SK-N-DZ (cell line): ENCODE measurements at regions not wholly inside any gene's neighbourhood (a gene's known extent, or its start where the extent isn't known, plus 50 kb on each side); places are given as distances from the start of the nearest gene placed in this dataset.
"Not testable (repeated sequence)": the region's sequence is repeated elsewhere in the genome, so short reads cannot be mapped to it uniquely, and the experiment has no call there.

Experiments used
- DNase-seq: peaks from one replicate; pipeline ENCODE4 v3.0.0-alpha.2; 2015; ENCODE audit warnings: low spot score

DNA sequence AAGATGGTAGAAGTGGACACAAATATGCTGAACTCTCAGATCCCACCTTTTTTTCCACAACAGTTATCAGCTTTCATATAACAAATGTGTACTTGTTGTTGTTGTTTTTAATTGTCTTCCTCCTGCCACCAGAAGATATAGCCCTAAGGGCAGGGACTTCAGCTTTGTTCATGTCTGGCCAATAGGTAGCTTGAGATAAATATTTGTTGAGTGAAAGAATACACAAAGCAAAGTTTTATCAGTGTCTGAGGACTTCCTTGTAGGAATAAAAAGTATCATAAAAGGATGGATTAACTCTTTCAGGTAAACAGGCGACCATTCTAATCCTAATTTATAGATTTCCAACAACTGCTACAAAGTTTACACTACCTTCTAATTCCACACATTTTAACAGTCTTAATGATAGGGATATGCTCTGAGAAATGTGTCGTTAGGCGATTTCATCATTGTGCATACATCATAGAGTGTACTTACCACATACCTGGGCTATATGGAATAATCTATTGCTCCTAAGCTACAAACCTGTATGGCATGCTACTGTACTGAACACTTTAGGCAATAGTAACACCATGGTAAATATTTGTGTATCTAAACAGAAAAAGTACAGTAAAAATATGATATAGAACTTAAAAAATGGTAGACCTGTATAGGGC lies 186.1 kb downstream of the ATOH1 start:
- no peak for DNase-seq

DNA sequence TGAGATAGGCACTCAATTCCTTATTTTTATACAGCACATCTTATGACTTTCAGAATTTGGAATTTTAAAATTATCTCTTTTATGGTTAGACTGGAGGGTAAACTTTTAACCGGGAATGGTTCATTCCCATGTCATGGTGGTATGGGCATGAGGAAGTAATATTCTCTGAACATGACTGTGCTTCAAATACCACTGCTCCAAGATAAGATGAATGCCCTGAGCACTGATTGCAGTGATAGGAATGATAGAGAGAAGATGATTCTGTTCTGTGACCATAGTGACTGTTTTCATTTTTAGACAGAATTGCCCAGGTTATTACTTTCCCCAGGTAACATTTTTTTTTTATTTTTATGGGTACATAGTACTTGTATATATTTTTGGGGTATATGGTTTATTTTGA lies 187.4 kb downstream of the ATOH1 start:
- no peak for DNase-seq

DNA sequence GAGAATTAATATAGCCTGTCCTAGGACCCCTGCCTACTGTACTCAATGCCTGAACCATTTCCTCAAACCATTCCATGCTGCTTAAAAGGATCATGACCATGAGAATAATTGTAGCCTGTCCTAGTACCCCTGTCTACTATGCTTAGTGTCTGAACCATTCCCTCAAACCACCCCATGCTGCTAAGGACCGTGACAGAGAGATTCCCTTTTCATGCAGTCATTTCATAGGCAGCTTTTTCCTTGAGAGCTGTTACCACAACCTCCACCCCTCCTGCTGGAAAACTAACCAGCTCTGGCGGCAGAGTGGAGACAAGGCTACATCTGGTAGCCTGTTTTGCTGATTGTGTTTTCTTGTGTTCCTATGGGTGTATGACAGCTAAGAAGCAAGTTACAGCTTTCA lies 174.9 kb upstream of the SMARCAD1 start:
- peak; percentile 47 for DNase-seq

DNA sequence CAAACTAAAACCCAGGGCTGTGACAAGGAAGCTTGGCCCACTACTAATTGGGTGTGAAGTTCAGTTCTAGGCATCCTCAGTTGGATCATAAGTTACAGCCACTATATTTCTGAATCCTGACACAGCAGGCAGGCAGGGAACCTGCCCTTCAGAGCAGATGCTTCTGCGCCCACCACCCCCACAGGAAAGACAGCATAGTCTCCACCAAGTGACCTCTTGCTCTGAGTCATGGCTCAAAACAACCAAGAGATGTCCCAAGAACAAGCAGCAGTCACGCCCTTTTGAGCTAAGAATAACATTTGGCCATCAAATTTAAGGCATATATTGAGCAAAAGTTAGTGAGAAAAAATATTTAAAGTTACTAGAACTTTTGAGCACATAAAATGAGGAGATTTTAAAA lies 170.7 kb upstream of the SMARCAD1 start:
- DNase-seq, result peak; percentile 8

DNA sequence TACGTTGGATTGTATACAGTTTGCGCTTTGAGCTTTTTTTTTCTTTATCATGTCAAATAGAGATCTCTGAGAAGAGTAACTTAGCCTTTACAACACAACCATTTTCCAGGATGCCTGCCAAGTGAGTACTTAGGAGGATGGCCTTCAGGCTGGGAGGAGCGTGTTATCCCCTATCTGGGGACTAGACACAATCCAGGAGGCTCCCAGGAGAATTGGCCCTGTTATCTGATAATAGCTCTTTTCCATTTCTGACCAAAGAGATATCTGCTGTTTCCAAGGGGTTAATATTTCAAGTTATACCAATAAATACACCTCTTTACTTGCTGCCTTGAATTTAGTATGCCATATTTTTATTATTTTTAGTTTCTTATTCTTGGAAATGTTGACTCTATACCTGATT lies 169.5 kb upstream of the SMARCAD1 start:
- peak; percentile 94 for DNase-seq

DNA sequence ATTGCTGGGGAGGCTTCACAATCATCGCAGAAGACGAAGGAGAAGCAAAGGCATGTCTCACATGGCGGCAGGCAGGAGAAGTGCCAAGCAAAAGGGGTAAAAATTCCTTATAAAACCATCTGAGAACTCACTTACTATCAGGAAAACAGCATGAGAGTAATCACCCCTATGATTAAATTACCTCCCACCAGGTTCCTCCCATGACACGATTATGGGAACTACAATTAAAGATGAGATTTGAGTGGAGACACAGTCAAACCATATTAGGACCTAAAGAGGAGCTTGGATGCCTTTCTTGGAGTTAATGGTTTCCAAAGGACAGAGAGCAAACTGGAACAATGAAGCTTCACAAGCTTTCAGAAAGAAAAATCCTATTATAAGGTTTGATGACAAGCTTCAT lies 168.4 kb upstream of the SMARCAD1 start:
- peak; percentile 84 for DNase-seq

DNA sequence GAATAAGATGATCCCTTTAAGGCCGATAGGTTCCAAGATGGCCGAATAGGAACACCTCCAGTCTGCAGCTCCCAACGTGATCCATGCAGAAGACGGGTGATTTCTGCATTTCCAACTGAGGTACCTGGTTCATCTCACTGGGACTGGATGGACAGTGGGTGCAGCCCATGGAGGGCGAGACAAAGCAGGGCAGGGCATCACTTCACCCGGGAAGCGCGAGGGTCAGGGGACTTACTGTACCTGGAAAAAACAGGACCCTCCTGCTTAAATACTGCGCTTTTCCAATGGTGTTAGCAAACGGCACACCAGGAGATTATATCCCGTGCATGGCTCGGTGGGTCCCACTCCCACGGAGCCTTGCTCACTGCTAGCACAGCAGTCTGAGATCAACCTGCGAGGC lies 163.2 kb upstream of the SMARCAD1 start:
- DNase-seq, result not testable (repeated sequence)

DNA sequence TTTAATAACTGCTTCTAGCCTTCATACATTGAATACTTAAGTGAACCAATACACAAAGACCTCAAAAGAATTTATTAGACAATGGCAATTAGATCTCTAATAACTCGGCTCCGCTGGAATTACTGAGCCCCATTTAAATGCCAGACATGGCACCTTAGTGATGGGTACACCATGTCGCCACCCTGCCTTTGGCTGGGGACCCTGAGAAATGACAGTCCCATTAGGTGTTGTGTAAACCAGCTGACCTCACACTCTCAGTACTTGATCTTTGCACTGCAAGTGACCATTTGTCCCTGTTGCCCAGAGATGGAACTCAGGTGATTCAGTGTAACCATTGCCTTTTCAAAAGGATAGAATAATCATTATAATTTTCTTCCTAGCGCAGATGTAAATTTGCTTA lies 144.6 kb upstream of the SMARCAD1 start:
- DNase-seq, result no peak

DNA sequence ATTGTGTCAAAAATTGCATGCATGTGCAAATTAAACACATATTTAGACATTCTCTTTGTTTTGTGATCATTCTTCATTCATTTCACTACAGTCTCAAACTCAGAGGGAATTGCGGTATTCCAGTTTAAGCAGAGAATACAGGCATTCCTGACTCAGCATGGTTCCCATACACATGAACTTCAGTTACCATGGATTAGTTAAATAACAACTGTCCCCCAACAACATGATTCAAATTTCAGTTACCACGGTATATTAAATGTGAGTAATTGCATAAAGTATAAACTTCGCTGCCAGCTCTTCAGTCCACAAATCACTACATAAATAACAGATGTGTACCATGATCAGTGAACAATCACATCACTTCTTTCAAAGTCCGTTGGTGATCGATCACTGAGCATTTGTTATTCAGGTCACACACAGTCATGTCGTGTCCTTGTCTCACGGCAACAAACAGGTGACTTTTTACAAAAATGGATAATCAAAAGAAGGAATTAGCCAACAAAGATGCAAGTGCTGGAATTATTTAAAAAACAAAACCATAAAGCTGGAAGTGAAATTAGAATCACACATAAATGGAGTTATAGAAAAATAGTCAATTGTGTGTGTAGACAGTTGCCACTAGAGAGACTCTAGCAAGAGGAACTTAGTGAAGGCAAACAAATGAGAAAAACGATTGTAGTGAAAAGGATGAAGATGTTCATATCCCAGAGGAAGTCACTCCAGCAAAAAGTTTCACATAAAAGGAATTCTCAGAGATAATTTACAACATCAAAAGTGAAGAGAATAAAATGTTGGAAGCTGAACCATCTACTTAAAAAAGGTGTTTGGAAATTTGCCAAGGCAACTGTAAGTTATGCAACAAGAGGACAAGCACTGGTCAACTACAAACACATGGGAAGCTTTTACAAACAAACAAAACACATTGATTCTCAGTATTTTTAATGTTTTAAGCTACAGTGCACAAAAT lies 138.6 kb upstream of the SMARCAD1 start:
- DNase-seq, result no peak

DNA sequence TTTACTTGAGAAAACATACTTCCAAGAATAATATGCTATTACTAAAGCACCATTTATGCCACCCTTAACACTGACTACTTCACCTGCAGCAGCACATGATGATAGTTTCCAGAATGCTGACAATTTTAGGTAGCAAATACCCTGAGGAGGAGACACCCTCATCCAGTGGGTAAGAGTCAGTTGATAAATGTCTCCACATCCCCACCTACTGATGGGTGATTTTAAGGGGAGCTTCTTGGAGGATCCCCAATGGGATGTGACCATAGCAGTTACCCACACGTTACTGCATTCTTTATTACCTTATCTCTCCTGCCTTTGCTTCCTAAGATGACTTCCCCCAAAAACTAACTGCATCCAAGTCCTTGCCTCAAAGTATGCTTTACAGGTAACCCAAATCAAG lies 131.2 kb upstream of the SMARCAD1 start:
- no peak for DNase-seq

DNA sequence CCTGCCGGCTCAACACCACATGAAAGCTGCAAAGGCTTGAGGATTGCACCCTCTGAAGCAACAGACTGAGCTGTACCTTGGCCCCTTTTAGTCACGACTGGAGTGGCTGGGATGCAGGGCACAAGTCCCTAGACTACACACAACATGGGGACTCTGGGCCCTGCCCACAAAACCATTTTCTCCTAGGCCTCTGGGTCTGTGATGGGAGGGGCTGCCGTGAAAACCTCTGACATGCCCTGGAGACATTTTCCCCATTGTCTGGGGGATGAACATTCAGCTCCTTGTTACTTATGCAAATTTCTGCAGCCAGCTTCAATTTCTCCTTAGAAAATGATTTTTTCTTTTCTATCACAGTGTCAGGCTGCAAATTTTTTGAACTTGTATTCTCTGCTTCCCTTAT lies 123.5 kb upstream of the SMARCAD1 start:
- DNase-seq, result no peak

DNA sequence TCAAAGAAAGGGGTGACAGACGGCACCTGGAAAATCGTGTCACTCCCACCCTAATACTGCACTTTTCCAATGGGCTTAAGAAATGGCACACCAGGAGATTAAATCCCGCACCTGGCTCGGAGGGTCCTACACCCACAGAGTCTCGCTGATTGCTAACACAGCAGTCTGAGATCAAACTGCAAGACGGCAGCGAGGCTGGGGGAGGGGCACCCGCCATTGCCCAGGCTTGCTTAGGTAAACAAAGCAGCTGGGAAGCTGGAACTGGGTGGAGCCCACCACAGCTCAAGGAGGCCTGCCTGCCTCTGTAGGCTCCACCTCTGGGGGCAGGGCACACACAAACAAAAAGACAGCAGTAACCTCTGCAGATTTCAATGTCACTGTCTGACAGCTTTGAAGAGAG lies 108.5 kb upstream of the SMARCAD1 start:
- DNase-seq, result not testable (repeated sequence)

DNA sequence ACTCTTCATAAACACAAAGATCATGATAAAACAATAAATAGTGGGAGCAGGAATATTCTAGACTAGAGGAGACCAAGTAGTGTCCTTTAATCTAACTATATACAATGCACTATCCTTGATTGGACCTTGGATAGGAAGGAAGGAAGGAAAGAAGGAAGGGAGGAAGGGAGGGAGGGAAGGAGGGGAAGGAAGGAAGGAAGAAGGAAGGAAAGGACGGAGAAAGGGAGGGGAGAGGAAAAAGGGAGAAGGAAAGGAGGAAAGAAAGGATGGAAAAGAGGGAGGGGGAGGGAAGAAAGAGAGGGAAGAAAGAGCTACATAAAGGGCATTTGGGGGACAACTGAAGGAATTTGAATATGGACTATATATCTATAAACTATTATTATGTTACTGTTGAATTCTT lies 95.0 kb upstream of the SMARCAD1 start:
- no peak for DNase-seq

DNA sequence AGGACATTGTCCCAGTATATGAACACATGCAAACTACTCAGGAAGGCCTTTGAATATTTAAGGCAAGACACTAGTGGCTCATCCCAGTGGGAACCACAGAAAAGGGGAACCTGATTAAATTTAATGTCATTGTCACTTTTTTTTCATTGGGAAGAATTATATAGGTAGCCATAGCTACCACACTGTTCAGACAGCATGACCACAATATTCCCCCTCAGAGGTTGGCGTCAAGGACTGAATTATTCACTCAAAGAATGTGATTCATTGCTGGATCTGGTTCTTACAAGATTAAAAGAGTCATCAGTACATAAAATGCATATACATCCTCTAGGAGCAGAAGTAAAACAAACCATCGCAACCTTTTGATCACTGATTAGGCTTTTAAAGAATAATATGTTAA lies 92.0 kb upstream of the SMARCAD1 start:
- no peak for DNase-seq

DNA sequence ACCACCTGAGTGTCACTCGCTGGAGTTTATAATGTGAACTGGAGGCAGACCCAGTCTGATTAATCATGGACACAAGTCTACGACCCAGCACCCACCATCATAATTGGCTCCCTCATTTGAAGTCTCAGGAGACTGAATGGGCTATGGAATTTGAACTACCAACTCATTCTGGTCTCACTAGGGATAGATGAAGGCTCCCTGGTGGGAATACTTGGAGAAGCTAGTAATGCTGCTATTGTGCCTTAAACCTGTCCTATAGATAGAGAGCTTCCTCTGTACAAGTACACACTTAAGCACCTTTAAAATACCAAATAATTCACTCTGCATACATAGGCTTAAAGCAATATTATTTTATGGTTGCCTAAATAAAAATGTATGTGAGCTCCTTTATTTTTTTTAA lies 90.8 kb upstream of the SMARCAD1 start:
- no peak for DNase-seq

DNA sequence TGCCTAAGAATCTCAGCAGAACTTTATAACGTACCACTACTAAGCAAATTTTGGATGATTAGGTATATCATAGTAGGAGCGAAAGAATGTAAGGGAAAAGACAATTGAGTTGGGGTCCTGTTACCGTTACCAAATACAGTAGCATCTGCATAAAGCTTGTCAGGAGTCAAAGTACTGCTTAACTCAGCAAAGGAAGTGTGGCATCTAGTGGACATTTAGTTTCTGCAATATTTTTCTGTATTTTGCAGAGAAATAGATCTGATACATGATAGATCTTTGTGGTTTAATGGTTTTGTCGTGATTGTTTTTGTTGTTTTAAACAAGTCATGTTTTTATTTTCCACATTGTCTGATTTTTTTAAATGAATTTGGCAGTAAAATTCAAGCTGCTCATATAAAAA lies 81.0 kb upstream of the SMARCAD1 start:
- DNase-seq, result peak; percentile 51

DNA sequence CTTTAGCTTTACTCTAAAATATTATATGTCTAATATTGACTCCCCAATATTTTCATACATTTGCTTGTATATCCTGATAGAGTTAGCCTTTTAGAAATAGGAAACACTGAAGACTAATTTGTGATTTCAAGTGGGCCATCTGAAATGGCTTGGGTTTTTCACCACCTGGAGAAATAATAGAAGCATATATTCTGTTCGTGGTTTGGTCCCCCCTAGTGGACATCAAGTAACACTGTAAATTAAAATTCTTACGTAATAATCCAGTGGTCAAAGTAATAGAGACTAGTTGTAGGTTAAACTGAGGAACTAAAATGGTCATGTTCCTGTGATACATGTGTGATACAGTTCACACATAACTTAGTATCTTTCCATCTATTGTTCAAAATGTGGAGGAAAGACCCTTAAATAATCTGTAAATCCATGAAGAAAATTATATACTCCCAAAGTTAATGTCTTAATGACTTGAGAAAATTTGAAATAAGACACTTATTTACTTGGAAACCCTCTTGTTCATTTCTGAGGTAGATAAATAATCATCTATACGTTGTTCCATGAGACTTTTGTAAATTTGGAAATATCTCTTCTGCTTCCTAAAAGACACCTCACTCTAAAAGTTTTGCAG lies 79.8 kb upstream of the SMARCAD1 start:
- DNase-seq, result peak; percentile 53

DNA sequence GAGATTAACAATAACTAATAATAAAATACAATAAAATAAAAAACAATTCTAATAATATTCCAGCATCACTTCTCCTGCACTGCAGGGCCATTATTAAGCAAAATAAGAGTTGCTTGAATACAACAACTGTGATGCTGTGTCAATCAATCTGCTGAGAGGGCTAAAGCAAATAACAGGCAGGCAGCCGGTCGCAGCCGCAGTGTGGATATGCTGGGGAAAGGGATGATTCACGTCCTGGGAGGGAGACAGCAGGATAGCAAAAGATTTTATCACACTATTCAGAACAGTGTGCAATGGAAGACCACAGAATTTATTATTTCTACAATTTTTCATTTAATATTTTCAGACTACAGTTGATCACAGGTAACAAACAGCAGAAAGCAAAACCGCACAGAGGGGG lies 76.5 kb upstream of the SMARCAD1 start:
- no peak for DNase-seq

DNA sequence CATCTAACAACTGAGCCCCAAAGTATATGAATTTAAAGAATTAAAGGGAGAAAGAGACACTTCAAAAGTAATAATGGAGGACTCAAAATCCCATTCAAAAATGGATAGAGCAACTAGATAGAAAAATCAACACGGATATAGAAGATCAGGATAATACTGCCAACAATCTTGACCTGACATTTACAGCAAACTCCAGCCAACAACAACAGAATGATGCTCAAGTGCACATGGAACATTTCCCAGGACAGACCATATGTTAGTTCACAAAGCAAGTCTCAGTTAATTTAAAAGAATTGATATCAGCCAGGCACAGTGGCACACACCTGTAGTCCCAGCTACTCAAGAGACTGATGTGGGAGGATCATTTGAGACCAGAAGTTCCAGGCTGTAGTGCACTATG lies 72.0 kb upstream of the SMARCAD1 start:
- DNase-seq, result no peak

DNA sequence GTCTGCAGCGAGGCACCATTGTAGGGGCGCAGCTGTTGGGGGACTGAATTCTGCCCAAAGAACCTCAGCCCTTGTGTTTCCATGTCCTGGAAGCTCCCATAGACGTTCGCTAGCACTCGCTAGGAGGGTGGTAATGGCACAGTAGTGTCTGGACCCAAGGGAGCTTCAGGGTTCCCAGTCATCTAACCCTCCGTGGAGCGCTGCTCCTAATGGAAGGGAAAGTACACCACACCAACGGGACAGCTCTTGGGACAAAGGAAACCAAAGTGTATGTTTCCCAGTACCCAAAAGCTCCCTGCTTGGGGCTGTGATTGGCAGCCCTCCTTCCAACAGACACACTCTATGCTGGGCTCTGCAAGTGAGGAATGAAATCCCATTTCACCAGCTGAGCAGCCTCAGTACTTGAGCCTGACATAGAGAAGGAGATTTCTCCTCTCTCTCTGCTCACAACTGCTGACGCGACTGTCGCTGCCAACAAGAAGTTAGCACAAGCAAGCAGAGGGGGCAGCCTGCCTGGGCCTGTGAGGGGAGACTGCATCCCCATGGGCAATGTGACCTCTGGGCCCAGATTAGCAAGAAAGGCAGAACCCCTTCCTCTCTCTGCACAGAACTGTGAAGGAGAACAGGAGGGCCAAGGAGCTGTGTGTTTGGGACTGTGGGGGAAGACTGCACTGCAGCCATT lies 67.6 kb upstream of the SMARCAD1 start:
- DNase-seq, result no peak

DNA sequence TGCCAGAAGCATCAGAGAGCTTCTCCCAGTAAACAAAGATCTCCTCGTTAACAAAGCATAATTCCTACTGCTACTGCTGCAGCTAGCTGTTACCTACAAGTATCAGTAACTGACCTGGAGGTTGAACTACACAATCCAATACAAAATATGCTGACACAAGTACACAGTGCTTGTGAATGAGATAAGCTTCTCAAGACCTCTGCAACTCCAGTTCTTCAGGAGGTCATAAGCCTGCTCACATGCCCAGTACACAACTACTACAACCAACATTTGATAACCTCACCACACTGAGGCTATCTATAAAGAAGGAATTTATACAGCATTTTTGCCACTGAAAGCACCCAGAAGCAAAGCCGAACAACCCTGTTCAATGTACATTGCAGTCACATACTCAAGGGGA lies 66.7 kb upstream of the SMARCAD1 start:
- no peak for DNase-seq

DNA sequence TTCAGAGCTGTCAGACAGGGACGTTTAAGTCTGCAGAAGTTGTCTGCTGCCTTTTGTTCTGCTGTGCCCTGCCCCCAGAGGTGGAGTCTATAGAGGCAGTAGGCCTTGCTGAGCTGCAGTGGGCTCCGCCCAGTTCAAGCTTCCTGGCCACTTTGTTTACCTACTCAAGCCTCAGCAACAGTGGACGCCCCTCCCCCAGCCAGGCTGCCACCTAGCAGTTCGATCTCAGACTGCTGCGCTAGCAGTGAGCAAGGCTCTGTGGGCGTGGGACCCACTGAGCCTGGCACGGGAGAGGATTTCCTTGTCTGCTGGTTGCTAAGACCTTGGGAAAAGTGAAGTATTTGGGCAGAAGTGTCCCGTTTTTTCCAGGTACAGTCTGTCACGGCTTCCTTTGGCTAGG lies 59.6 kb upstream of the SMARCAD1 start:
- DNase-seq, result peak; percentile 21
